HepG2 (cell line): ENCODE measurements at regions not wholly inside any gene's neighbourhood (a gene's known extent, or its start where the extent isn't known, plus 50 kb on each side); places are given as distances from the start of the nearest gene placed in this dataset.

Experiments
- ARNTL ChIP-seq: sonication (generic); formaldehyde crosslinking; IDR thresholded peaks from 2 replicates; pipeline ENCODE4 v1.4.0; 2020; ENCODE audit warnings: mild to moderate bottlenecking, missing genetic modification reagents
- BORCS8-MEF2B ChIP-seq: sonication (generic); formaldehyde crosslinking; IDR thresholded peaks from 2 replicates; pipeline ENCODE4 v1.8.0; 2022; ENCODE audit warnings: mild to moderate bottlenecking, missing genetic modification reagents
- CCDC6 ChIP-seq: sonication (generic); formaldehyde crosslinking; IDR thresholded peaks from 2 replicates; pipeline ENCODE4 v1.8.1; 2022; ENCODE audit warnings: mild to moderate bottlenecking, missing genetic modification reagents, moderate library complexity
- LCORL ChIP-seq, 2 experiments: fragments of 450-650 bp in 1 of 2; sonication (generic) in 1 of 2; formaldehyde crosslinking in 1 of 2; IDR thresholded peaks; 2 replicates each; pipeline versions ENCODE4 v1.5.0 to v1.6.1; 2017 to 2020; ENCODE audit warnings: antibody characterized with exemption in 1 of 2, missing genetic modification reagents in 1 of 2
- MAZ ChIP-seq, 2 experiments: sonication (generic) in 1 of 2; formaldehyde crosslinking in 1 of 2; IDR thresholded peaks; 2 replicates each; pipeline versions ENCODE4 v1.5.0 to v1.6.1; 2012 to 2020; ENCODE audit warnings: low read depth in 2 of 2, mild to moderate bottlenecking in 2 of 2, borderline replicate concordance in 1 of 2, improper control_type of control experiment in 1 of 2, low read length in 1 of 2, missing genetic modification reagents in 1 of 2, moderate library complexity in 1 of 2
- MEF2D ChIP-seq: sonication (generic); formaldehyde crosslinking; IDR thresholded peaks from 2 replicates; pipeline ENCODE4 v1.5.1; 2020; ENCODE audit warnings: mild to moderate bottlenecking, missing genetic modification reagents
- MTF1 ChIP-seq: sonication (generic); formaldehyde crosslinking; IDR thresholded peaks from 2 replicates; pipeline ENCODE4 v1.5.0; 2020; ENCODE audit warnings: missing genetic modification reagents
- TBX3 ChIP-seq: fragments of 450-650 bp; IDR thresholded peaks from 2 replicates; pipeline ENCODE4 v1.6.1; 2017; ENCODE audit warnings: antibody characterized with exemption, mild to moderate bottlenecking, inconsistent platforms, borderline replicate concordance
- ZBTB21 ChIP-seq: sonication (generic); formaldehyde crosslinking; IDR thresholded peaks from 2 replicates; pipeline ENCODE4 v1.4.0; 2020; ENCODE audit warnings: missing genetic modification reagents
- ZFY ChIP-seq: sonication (generic); formaldehyde crosslinking; IDR thresholded peaks from 2 replicates; pipeline ENCODE4 v1.4.0; 2020; ENCODE audit warnings: missing genetic modification reagents
- ZNF501 ChIP-seq: sonication (generic); formaldehyde crosslinking; IDR thresholded peaks from 2 replicates; pipeline ENCODE4 v1.5.1; 2020; ENCODE audit warnings: mild to moderate bottlenecking, moderate library complexity, missing genetic modification reagents
- ZNF619 ChIP-seq: sonication (generic); formaldehyde crosslinking; IDR thresholded peaks from 2 replicates; pipeline ENCODE4 v1.4.0; 2020; ENCODE audit warnings: mild to moderate bottlenecking, missing genetic modification reagents
- TF ChIP-seq, protein P1 (sequence below): IDR thresholded peaks from 2 replicates; pipeline ENCODE4 v1.6.1; 2012; ENCODE audit warnings: low read length, improper control_type of control experiment
- TF ChIP-seq, protein P2 (sequence below): sonication (generic); formaldehyde crosslinking; IDR thresholded peaks from 2 replicates; pipeline ENCODE4 v1.5.0; 2020; ENCODE audit warnings: mild to moderate bottlenecking, missing genetic modification reagents, moderate library complexity
- TF ChIP-seq, protein P3 (sequence below): sonication (generic); formaldehyde crosslinking; IDR thresholded peaks from 2 replicates; pipeline ENCODE4 v1.5.1; 2020; ENCODE audit warnings: mild to moderate bottlenecking, missing genetic modification reagents, moderate library complexity

DNA sequence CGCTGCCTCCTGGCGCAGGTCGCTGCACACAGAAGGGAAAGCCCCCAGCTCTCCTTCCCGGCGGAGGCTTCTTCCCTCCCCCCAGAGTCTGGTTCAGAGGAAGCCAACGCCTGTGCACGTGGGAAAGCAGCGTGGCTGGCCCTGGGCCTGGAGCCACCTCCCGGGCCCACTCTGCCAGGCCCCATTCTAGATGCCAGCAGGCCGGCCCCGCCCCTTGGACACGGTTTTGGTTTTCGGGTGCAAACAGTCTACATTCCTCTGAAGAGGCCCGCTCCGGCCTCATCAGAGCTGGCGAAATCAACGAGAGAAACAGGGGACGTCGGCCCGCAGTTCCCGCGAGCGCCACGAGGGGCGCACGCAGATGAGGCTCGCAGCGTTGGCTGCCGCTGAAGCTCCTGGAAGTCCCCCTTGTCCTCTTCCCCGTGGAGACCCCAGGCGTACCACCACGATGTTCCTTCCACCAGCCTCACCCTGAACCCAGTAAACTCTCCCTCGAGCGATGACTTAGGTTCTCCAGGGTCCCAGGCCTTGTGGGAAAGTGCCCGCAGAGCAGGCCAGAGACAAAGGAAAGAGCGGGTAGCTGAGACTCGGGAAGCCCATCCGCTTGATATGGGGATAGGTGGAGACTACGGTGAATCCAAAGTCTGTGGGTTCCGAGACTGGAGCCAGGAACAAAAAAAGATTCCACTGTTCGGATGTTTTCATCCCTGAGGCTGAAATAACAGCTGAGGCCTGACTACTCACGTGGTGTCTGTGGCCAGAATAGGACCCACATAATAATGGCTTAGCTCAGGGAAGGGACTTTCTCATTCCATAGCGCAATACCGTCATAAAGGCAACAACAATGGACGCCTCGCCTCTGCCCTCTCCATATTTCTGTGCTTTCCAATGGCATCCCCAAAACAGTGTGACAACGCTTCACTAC lies 64.2 kb downstream of the KLF4 start (continued):
- TF ChIP-seq, protein P1, sequence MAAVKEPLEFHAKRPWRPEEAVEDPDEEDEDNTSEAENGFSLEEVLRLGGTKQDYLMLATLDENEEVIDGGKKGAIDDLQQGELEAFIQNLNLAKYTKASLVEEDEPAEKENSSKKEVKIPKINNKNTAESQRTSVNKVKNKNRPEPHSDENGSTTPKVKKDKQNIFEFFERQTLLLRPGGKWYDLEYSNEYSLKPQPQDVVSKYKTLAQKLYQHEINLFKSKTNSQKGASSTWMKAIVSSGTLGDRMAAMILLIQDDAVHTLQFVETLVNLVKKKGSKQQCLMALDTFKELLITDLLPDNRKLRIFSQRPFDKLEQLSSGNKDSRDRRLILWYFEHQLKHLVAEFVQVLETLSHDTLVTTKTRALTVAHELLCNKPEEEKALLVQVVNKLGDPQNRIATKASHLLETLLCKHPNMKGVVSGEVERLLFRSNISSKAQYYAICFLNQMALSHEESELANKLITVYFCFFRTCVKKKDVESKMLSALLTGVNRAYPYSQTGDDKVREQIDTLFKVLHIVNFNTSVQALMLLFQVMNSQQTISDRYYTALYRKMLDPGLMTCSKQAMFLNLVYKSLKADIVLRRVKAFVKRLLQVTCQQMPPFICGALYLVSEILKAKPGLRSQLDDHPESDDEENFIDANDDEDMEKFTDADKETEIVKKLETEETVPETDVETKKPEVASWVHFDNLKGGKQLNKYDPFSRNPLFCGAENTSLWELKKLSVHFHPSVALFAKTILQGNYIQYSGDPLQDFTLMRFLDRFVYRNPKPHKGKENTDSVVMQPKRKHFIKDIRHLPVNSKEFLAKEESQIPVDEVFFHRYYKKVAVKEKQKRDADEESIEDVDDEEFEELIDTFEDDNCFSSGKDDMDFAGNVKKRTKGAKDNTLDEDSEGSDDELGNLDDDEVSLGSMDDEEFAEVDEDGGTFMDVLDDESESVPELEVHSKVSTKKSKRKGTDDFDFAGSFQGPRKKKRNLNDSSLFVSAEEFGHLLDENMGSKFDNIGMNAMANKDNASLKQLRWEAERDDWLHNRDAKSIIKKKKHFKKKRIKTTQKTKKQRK, result no peak
- TF ChIP-seq ZNF619 (CRISPR knock-in tag) (0 out of 2 replicates have a peak, but pooled peaks have one; percentile 52), ARNTL (CRISPR knock-in tag) (no peak), LCORL (IDR thresholded peaks at IDR 0.05) (no peak), LCORL (CRISPR knock-in tag; IDR thresholded peaks at IDR 0.05) (peak; percentile 50; the same call in 1 of the 2 replicates), MEF2D (CRISPR knock-in tag) (no peak), MTF1 (CRISPR knock-in tag) (0 out of 2 replicates have a peak, but pooled peaks have one; percentile 56), ZBTB21 (CRISPR knock-in tag) (no peak), TBX3 (no peak), ZFY (CRISPR knock-in tag) (peak; percentile 58), ZNF501 (CRISPR knock-in tag) (peak; percentile 39; the same call in 1 of the 2 replicates), MAZ (IDR thresholded peaks at IDR 0.05; ENCODE audit: borderline replicate concordance, low read depth, low read length) (no peak), MAZ (CRISPR knock-in tag; IDR thresholded peaks at IDR 0.05; ENCODE audit: low read depth) (0 out of 2 replicates have a peak, but pooled peaks have one; percentile 39), CCDC6 (CRISPR knock-in tag) (no peak), BORCS8-MEF2B (CRISPR knock-in tag) (0 out of 2 replicates have a peak, but pooled peaks have one; percentile 37)
- TF ChIP-seq, protein P2, sequence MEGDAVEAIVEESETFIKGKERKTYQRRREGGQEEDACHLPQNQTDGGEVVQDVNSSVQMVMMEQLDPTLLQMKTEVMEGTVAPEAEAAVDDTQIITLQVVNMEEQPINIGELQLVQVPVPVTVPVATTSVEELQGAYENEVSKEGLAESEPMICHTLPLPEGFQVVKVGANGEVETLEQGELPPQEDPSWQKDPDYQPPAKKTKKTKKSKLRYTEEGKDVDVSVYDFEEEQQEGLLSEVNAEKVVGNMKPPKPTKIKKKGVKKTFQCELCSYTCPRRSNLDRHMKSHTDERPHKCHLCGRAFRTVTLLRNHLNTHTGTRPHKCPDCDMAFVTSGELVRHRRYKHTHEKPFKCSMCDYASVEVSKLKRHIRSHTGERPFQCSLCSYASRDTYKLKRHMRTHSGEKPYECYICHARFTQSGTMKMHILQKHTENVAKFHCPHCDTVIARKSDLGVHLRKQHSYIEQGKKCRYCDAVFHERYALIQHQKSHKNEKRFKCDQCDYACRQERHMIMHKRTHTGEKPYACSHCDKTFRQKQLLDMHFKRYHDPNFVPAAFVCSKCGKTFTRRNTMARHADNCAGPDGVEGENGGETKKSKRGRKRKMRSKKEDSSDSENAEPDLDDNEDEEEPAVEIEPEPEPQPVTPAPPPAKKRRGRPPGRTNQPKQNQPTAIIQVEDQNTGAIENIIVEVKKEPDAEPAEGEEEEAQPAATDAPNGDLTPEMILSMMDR (CRISPR knock-in tag), result peak; percentile 86
- TF ChIP-seq, protein P3, sequence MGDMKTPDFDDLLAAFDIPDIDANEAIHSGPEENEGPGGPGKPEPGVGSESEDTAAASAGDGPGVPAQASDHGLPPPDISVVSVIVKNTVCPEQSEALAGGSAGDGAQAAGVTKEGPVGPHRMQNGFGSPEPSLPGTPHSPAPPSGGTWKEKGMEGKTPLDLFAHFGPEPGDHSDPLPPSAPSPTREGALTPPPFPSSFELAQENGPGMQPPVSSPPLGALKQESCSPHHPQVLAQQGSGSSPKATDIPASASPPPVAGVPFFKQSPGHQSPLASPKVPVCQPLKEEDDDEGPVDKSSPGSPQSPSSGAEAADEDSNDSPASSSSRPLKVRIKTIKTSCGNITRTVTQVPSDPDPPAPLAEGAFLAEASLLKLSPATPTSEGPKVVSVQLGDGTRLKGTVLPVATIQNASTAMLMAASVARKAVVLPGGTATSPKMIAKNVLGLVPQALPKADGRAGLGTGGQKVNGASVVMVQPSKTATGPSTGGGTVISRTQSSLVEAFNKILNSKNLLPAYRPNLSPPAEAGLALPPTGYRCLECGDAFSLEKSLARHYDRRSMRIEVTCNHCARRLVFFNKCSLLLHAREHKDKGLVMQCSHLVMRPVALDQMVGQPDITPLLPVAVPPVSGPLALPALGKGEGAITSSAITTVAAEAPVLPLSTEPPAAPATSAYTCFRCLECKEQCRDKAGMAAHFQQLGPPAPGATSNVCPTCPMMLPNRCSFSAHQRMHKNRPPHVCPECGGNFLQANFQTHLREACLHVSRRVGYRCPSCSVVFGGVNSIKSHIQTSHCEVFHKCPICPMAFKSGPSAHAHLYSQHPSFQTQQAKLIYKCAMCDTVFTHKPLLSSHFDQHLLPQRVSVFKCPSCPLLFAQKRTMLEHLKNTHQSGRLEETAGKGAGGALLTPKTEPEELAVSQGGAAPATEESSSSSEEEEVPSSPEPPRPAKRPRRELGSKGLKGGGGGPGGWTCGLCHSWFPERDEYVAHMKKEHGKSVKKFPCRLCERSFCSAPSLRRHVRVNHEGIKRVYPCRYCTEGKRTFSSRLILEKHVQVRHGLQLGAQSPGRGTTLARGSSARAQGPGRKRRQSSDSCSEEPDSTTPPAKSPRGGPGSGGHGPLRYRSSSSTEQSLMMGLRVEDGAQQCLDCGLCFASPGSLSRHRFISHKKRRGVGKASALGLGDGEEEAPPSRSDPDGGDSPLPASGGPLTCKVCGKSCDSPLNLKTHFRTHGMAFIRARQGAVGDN (CRISPR knock-in tag), result peak; percentile 88
